A673 (cell line): ENCODE measurements at regions not wholly inside any gene's neighbourhood (a gene's known extent, or its start where the extent isn't known, plus 50 kb on each side); places are given as distances from the start of the nearest gene placed in this dataset.

Source experiments
- BruUV-seq: library from RNA; stranded (reverse); fragments of 400-500 nt; replicated peaks from 2 replicates; lab custom pipeline; 2021; lab: Mats Ljungman, UMichigan
- CTCF ChIA-PET: fragments of 300-600 bp; sonication (Branson Sonifier 250); formaldehyde crosslinking; loops from one replicate; lab custom pipeline; 2022; ENCODE audit warnings: antibody characterized with exemption; lab: Charles Lee
- POLR2A ChIA-PET: fragments of 300-600 bp; sonication (Branson Sonifier 250); formaldehyde crosslinking; loops from one replicate; lab custom pipeline; 2022; ENCODE audit warnings: antibody characterized with exemption; ENCODE audit not compliant: low non-redundant PET; lab: Charles Lee
- DNase-seq: peaks from one replicate; pipeline ENCODE4 v3.0.0-alpha.2; 2015; ENCODE audit warnings: low spot score
- H3K27ac ChIP-seq: fragments of 200-600 bp; sonication (generic); 2 replicates; pipeline ENCODE4 v1.5.1; 2016; ENCODE audit warnings: mixed run types, low read depth, mild to moderate bottlenecking, mixed read lengths, antibody characterized with exemption, low read length; ENCODE audit not compliant: poor library complexity, severe bottlenecking
- H3K27me3 ChIP-seq: fragments of 200-600 bp; sonication (generic); replicated peaks from 2 replicates; pipeline ENCODE4 v1.6.1; 2017; ENCODE audit warnings: mixed run types, low read depth, mild to moderate bottlenecking, mixed read lengths, antibody characterized with exemption, low read length; ENCODE audit not compliant: insufficient read depth, poor library complexity
- H3K36me3 ChIP-seq: fragments of 200-600 bp; sonication (generic); 2 replicates; pipeline ENCODE4 v1.6.1; 2016; ENCODE audit warnings: mixed run types, mild to moderate bottlenecking, mixed read lengths, antibody characterized with exemption, low read length; ENCODE audit not compliant: insufficient read depth, poor library complexity, severe bottlenecking
- H3K4me1 ChIP-seq: fragments of 200-600 bp; sonication (generic); 2 replicates; pipeline ENCODE4 v1.6.1; 2017; ENCODE audit warnings: mixed run types, mild to moderate bottlenecking, mixed read lengths, antibody characterized with exemption, low read length; ENCODE audit not compliant: insufficient read depth, poor library complexity, severe bottlenecking
- H3K4me3 ChIP-seq: fragments of 200-600 bp; sonication (generic); 2 replicates; pipeline ENCODE4 v1.5.1; 2016; ENCODE audit warnings: low read depth, mixed run types, mild to moderate bottlenecking, mixed read lengths, low read length; ENCODE audit not compliant: poor library complexity, severe bottlenecking
- H3K9me3 ChIP-seq: fragments of 200-600 bp; sonication (generic); 2 replicates; pipeline ENCODE4 v1.6.1; 2016; ENCODE audit warnings: mixed run types, low read depth, mild to moderate bottlenecking, mixed read lengths, antibody characterized with exemption, low read length; ENCODE audit not compliant: poor library complexity, severe bottlenecking
- CTCF ChIP-seq: fragments of 300-800, 200-600 bp; sonication (generic); conservative IDR thresholded peaks from 2 replicates; pipeline ENCODE4 v1.5.1; 2017; ENCODE audit warnings: low read depth, mild to moderate bottlenecking, antibody characterized with exemption, low read length, moderate library complexity, mixed read lengths
- EZH2 ChIP-seq: fragments of 200-600 bp; sonication (generic); IDR thresholded peaks from 2 replicates; pipeline ENCODE4 v1.6.1; 2017; ENCODE audit warnings: borderline replicate concordance, low read depth, mild to moderate bottlenecking, mixed read lengths, antibody characterized with exemption, low read length; ENCODE audit not compliant: poor library complexity, severe bottlenecking
- intact Hi-C: fragments of 100-400 bp; cut with micrococcal nuclease; formaldehyde crosslinking; loops from one replicate; pipeline ENCODE4 v1.10.0; 2022; ENCODE audit not compliant: unreplicated experiment

DNA sequence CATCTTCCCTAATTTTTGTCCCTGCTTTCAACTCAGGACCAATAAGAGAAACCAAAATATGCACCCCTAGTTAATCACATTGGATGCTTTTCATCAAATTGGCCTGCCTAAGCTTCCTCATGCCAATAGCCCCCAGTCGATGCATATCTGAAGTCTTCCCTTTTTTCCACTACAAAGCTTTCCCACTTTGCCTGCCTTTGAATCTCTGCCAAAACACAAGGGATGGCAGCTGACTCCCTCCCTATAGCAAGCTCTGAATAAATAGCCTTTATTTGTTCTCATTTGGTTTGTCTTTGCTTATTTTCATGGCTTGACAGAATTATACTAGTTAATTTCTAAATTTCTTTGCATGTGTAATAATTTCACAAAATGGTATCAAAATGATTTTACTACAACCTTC, 621.2 kb downstream of the MBD2 start:
- H3K36me3 ChIP-seq: no peaks in the 10 kb centered on the region
- no peak overlapping the region for H3K4me3 ChIP-seq
- TF ChIP-seq EZH2 (no peak), CTCF (no peak)
- CTCF ChIA-PET: no interaction called here
- no TSS peak for BruUV-seq
- POLR2A ChIA-PET: no interaction called here
- no peaks in the 10 kb centered on the region for H3K4me1 ChIP-seq
- no peak overlapping the region for H3K27ac ChIP-seq
- H3K9me3 ChIP-seq: no peaks in the 10 kb centered on the region
- no peak for DNase-seq
- intact Hi-C loops: no loop called here
- no peaks in the 10 kb centered on the region for H3K27me3 ChIP-seq

GRCh38 chr18:53601344-53601743, 623.1 kb downstream of the MBD2 start:
- no peak overlapping the region for H3K27ac ChIP-seq
- H3K4me3 ChIP-seq: no peak overlapping the region
- no TSS peak for BruUV-seq
- H3K36me3 ChIP-seq: no peaks in the 10 kb centered on the region
- CTCF ChIA-PET: no interaction called here
- no peak for TF ChIP-seq CTCF
- DNase-seq: no peak
- H3K27me3 ChIP-seq: peaks cover 2% of the 10 kb centered on the region
- no peaks in the 10 kb centered on the region for H3K4me1 ChIP-seq
- POLR2A ChIA-PET: no interaction called here
- no peaks in the 10 kb centered on the region for H3K9me3 ChIP-seq
- intact Hi-C loops: no loop called here

- H3K4me1 ChIP-seq: no peaks in the 10 kb centered on the region
- BruUV-seq: no TSS peak
- H3K36me3 ChIP-seq: no peaks in the 10 kb centered on the region
- no peak overlapping the region for H3K27ac ChIP-seq
- no peaks in the 10 kb centered on the region for H3K9me3 ChIP-seq
- TF ChIP-seq EZH2 (no peak), CTCF (no peak)
- no peak for DNase-seq
- intact Hi-C loops: loop anchor here (10.0 kb wide), 1 partner anchor 78 kb away; no protein-coding TSS in a partner anchor
- ChIA-PET POLR2A (no interaction called here), CTCF (no interaction called here)
- no peaks in the 10 kb centered on the region for H3K27me3 ChIP-seq
- no peak overlapping the region for H3K4me3 ChIP-seq
Observed at GRCh38 chr18:53586923-53587322, 637.5 kb downstream of the MBD2 start.
